ENCODE measurements at regions not wholly inside any gene's neighbourhood (a gene's known extent, or its start where the extent isn't known, plus 50 kb on each side); places are given as distances from the start of the nearest gene placed in this dataset.

DNA sequence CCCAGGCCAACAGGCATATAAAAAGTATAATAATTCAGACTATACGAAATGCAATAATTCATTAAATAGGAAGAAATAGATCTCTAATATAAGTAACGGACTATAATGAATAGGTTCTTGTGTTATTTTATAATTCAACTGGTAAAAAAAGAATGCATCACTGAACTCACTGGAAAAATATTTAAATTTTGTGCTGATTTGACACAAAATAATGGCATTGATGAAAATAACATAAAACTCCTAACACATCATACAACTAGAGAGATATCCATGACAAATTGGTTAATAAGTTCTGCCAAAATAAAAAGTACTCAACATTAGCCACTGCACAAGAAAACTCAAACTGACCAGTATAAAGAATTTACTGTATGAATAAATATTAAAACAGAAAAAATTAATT, 57.1 kb upstream of the RAB4A start:
- TF ChIP-seq POLR2G (IDR thresholded peaks at IDR 0.05; ENCODE audit: low read depth, low read length) (no peak), NFYB (CRISPR knock-in tag; IDR thresholded peaks at IDR 0.05) (no peak), ZNF224 (CRISPR knock-in tag; IDR thresholded peaks at IDR 0.05) (no peak), ZBTB14 (CRISPR knock-in tag; IDR thresholded peaks at IDR 0.05) (no peak), ZKSCAN1 (IDR thresholded peaks at IDR 0.05; ENCODE audit: low read length) (no peak), PBX3 (CRISPR knock-in tag; IDR thresholded peaks at IDR 0.05; ENCODE audit: borderline replicate concordance) (no peak), PCBP1 (IDR thresholded peaks at IDR 0.05; ENCODE audit: borderline replicate concordance, low read depth, low read length) (no peak), POLR2A (IDR thresholded peaks at IDR 0.05; ENCODE audit: insufficient read depth in 1 of 2, low read depth in 2 of 2, low read length in 2 of 2) (no peak)

Data from HepG2 (cell line).